ENCODE measurements at regions not wholly inside any gene's neighbourhood (a gene's known extent, or its start where the extent isn't known, plus 50 kb on each side); places are given as distances from the start of the nearest gene placed in this dataset.

GRCh38 chr3:18119866-18120265 is 305.3 kb downstream of the SATB1 start:
- H3K27ac Mint-ChIP-seq, result no peak overlapping the region
- Histone ChIP-seq H3K27me3 (ENCODE audit: insufficient read depth) (no peaks in the 10 kb centered on the region), H3K4me3 (no peak overlapping the region), H3K36me3 (ENCODE audit: insufficient read depth) (no peaks in the 10 kb centered on the region), H4K20me1 (replicated peaks; ENCODE audit: insufficient read depth) (no peaks in the 10 kb centered on the region), H3K9me2 (ENCODE audit: insufficient read depth) (0 out of 2 replicates have a peak, but pooled peaks cover 8% of the 10 kb centered on the region), H3K27ac (ENCODE audit: low read depth) (no peak overlapping the region), H2AFZ (no peak overlapping the region), H3K4me2 (no peak overlapping the region), H3K4me1 (ENCODE audit: insufficient read depth) (no peaks in the 10 kb centered on the region), H3F3A (replicated peaks; ENCODE audit: low read depth) (no peaks in the 10 kb centered on the region), H3K79me2 (replicated peaks; ENCODE audit: insufficient read depth) (no peaks in the 10 kb centered on the region)
- peaks cover 2% of the 10 kb centered on the region for H3K27me3 Mint-ChIP-seq (ENCODE audit: insufficient read depth, low read depth, poor library complexity)
- H3K9me3 Mint-ChIP-seq, result no peaks in the 10 kb centered on the region
- DNase-seq (ENCODE audit: low spot score) (no peak), ATAC-seq (no peak)
- TF ChIP-seq EZH2 (IDR thresholded peaks at IDR 0.05; ENCODE audit: low read depth, unreplicated experiment), result no peak
- TF ChIP-seq CTCF (conservative IDR thresholded peaks at IDR 0.05; ENCODE audit: low read depth in 2 of 2), result no peak
- TF ChIP-seq, protein P1, sequence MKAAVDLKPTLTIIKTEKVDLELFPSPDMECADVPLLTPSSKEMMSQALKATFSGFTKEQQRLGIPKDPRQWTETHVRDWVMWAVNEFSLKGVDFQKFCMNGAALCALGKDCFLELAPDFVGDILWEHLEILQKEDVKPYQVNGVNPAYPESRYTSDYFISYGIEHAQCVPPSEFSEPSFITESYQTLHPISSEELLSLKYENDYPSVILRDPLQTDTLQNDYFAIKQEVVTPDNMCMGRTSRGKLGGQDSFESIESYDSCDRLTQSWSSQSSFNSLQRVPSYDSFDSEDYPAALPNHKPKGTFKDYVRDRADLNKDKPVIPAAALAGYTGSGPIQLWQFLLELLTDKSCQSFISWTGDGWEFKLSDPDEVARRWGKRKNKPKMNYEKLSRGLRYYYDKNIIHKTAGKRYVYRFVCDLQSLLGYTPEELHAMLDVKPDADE (IDR thresholded peaks at IDR 0.05), result no peak
- no peak for TF ChIP-seq EZH2phosphoT487 (IDR thresholded peaks at IDR 0.05; ENCODE audit: unreplicated experiment)
- TF ChIP-seq NANOG (IDR thresholded peaks at IDR 0.05; ENCODE audit: borderline replicate concordance), result no peak
- TF ChIP-seq, protein P2, sequence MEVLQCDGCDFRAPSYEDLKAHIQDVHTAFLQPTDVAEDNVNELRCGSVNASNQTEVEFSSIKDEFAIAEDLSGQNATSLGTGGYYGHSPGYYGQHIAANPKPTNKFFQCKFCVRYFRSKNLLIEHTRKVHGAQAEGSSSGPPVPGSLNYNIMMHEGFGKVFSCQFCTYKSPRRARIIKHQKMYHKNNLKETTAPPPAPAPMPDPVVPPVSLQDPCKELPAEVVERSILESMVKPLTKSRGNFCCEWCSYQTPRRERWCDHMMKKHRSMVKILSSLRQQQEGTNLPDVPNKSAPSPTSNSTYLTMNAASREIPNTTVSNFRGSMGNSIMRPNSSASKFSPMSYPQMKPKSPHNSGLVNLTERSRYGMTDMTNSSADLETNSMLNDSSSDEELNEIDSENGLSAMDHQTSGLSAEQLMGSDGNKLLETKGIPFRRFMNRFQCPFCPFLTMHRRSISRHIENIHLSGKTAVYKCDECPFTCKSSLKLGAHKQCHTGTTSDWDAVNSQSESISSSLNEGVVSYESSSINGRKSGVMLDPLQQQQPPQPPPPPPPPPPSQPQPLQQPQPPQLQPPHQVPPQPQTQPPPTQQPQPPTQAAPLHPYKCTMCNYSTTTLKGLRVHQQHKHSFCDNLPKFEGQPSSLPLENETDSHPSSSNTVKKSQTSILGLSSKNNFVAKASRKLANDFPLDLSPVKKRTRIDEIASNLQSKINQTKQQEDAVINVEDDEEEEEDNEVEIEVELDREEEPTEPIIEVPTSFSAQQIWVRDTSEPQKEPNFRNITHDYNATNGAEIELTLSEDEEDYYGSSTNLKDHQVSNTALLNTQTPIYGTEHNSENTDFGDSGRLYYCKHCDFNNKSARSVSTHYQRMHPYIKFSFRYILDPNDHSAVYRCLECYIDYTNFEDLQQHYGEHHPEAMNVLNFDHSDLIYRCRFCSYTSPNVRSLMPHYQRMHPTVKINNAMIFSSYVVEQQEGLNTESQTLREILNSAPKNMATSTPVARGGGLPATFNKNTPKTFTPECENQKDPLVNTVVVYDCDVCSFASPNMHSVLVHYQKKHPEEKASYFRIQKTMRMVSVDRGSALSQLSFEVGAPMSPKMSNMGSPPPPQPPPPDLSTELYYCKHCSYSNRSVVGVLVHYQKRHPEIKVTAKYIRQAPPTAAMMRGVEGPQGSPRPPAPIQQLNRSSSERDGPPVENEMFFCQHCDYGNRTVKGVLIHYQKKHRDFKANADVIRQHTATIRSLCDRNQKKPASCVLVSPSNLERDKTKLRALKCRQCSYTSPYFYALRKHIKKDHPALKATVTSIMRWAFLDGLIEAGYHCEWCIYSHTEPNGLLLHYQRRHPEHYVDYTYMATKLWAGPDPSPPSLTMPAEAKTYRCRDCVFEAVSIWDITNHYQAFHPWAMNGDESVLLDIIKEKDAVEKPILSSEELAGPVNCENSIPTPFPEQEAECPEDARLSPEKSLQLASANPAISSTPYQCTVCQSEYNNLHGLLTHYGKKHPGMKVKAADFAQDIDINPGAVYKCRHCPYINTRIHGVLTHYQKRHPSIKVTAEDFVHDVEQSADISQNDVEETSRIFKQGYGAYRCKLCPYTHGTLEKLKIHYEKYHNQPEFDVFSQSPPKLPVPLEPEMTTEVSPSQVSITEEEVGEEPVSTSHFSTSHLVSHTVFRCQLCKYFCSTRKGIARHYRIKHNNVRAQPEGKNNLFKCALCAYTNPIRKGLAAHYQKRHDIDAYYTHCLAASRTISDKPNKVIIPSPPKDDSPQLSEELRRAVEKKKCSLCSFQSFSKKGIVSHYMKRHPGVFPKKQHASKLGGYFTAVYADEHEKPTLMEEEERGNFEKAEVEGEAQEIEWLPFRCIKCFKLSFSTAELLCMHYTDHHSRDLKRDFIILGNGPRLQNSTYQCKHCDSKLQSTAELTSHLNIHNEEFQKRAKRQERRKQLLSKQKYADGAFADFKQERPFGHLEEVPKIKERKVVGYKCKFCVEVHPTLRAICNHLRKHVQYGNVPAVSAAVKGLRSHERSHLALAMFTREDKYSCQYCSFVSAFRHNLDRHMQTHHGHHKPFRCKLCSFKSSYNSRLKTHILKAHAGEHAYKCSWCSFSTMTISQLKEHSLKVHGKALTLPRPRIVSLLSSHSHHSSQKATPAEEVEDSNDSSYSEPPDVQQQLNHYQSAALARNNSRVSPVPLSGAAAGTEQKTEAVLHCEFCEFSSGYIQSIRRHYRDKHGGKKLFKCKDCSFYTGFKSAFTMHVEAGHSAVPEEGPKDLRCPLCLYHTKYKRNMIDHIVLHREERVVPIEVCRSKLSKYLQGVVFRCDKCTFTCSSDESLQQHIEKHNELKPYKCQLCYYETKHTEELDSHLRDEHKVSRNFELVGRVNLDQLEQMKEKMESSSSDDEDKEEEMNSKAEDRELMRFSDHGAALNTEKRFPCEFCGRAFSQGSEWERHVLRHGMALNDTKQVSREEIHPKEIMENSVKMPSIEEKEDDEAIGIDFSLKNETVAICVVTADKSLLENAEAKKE (CRISPR knock-in tag; IDR thresholded peaks at IDR 0.05), result no peak
- H3K36me3 Mint-ChIP-seq (ENCODE audit: low read depth), result no peaks in the 10 kb centered on the region
- no peaks in the 10 kb centered on the region for H3K4me1 Mint-ChIP-seq
- H3K4me3 Mint-ChIP-seq, result no peak overlapping the region
